Left cardiac atrium (tissue), 4 donors: ENCODE measurements at regions not wholly inside any gene's neighbourhood (a gene's known extent, or its start where the extent isn't known, plus 50 kb on each side); places are given as distances from the start of the nearest gene placed in this dataset.
A peak's percentile ranks its signal among the peaks of the same experiment; 100 is the strongest.

Experiments
- ATAC-seq, 2 donors: fragments of 200-7000 bp; cut with Tn5 transposase; one replicate each; pipeline ENCODE4 v1.9.1; 2020; ENCODE audit warnings: mild to moderate bottlenecking in 2 of 2, moderate library complexity in 2 of 2
- DNase-seq: peaks from one replicate; pipeline ENCODE4 v3.0.0-alpha.2; 2020
- intact Hi-C, 2 donors: fragments of 100-400 bp; cut with DNase I; formaldehyde crosslinking; loops; one replicate each; pipeline versions ENCODE4 v1.14.1 to v1.15.1; 2022 to 2023
- donor health status: DM: no; HTN: yes; CAD: no.
- donor health status: DM: no; HTN: yes; CAD: no; lungs with severe emphysema.
- donor health status: DM: yes; HTN: yes; CAD: no.
- donor health status: Dilated cardiomyopathy.

DNA sequence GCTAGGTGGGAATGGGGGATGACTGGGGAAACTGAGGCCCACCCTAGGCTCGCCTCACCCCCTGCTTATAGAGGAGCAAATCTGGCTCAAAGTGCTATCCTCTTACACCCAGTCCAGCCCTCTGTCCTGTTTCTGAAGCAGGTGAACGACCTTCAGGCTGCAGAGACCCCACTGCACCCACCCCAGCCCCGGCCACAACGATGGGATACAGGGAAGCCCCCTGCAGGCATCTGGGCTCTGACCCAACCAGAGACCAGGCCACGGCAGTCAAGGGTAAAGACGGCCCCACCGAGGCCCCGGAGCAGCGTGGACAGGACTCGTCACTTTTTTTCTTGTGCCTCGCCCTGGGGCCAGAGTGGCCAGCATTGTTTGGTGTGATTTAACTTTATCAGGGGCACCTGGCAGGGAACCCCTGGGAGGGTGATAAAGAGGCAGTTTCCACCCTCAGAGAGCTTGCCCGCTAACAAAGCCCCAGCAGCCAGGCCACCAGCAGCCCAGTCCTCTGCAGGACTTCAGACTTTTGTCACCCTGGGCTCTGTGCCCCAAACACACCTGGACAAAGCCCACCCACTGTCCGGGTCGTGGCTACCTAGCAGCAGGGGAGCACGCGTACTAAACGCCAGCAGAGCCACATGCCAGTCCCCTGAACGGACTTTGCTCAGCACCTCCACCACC is 612.6 kb downstream of the TBC1D22A start:
- intact Hi-C loops: no loop called here
- no peak for ATAC-seq
- DNase-seq: no peak

DNA sequence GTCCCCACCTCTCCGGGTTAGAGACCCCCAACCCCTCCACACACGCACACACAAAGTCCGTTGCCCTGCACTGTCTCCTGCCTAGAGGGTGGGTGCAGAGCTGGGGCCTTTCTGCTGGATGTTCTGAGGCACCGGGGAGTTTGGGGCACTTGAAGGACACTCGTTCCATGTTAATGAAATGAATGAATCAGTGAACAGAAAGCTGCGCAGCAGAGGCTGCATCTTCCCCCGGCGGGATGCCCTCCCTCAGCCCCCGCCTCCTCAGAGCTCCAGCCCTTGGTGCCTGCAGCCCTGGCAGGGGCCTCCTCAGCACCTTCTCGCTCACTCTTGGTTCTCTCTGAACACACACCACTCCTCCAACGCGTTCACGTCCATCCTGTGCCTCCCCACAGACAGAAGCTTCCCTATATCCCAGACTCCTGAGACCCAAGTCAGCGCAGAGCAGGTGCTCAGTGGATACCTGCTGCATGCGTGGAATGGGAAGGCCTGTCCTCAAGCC is 611.9 kb downstream of the TBC1D22A start:
- intact Hi-C loops: no loop called here
- ATAC-seq (no peak), DNase-seq (no peak)

DNA sequence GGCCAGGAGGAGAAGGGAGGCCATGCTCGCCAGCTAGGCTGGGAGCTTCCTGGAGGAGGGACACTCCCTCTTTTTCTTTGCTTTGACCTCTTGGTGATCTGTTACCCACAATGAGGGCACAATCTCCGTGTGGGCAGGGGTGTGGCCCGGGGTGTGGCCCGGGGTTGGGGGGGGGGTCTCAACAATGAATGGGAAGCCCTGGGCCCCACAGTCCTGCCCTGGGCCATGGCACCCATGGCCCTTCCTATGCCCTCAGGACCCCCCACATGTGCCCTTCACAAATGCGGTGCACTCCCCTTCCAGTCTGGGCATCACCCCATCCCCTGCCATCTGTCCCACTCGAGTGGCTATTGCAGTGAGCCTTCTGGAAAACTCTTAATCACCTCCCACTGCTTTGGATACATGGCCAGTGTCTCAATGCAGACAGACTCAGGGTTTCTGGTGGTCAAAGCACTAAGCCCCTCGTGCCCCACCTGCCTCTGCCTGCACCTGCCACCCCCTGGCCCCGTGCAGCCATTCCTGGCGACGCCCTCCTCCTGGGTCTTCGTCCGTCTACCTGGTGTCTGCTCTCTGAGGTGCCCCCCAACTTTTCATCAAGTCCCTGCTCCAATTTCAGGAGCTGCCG is 611.3 kb downstream of the TBC1D22A start:
- ATAC-seq (no peak), DNase-seq (no peak)
- intact Hi-C loops: no loop called here

DNA sequence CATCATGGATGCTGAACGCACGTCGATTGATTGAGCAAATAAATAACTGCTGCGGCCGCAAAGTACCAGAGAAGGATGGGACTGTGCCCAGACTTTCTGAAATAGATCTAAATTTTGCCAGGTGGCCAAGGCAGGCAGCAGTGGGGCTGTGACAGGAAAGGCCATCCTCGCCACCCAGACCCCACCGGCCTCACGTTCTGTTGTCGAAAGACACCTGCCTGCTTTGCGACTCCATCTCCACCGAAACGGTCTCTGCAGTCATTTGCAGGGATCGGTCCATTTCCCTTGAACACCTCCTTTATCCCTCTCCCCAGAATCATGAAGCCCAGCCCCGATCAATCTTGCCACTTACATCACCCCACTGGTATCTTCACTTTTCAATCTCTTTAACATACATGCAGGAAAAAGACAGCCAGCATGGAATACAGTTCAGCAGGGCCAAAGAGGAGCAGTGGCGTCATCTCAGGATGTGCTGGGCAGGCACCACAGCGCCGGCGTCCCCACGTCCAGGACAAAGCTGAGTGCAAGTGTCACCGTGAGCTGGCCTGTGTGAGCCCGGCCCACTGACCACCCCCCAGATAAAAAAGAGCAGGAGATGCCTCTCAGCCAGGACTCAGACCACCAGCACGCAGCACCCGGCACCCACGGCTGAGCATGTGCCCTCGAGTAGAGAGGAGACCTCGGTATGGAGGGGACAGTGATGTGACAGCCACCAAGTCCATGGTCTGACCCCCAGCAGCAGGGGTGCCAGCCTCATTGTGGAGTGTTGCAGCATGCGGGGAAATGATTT is 610.3 kb downstream of the TBC1D22A start:
- intact Hi-C loops: no loop called here
- DNase-seq (no peak), ATAC-seq (no peak)

DNA sequence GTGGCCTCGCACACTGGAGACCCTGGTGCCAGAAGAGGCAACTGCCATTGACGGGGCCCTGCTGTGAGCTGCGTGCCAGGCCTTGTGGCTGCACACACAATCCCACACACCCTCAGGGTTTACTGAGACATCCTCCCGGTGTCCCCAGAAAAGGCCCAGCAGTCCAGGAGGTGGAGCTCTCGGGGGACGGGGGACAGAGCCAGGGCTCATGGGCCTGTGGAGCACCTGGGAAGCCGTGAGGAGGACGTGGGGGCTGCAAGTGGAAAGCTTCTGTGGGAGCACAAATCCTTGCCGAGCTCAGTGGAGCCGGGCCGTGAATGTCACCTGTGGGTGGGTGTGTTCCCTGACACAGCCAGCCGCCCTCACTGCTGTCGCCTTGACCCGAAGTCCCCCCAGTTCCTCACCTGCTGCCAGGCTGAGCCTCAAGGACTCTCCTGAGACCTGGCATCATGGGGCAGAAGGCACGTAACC is 609.7 kb downstream of the TBC1D22A start:
- ATAC-seq (no peak), DNase-seq (no peak)
- intact Hi-C loops: no loop called here

DNA sequence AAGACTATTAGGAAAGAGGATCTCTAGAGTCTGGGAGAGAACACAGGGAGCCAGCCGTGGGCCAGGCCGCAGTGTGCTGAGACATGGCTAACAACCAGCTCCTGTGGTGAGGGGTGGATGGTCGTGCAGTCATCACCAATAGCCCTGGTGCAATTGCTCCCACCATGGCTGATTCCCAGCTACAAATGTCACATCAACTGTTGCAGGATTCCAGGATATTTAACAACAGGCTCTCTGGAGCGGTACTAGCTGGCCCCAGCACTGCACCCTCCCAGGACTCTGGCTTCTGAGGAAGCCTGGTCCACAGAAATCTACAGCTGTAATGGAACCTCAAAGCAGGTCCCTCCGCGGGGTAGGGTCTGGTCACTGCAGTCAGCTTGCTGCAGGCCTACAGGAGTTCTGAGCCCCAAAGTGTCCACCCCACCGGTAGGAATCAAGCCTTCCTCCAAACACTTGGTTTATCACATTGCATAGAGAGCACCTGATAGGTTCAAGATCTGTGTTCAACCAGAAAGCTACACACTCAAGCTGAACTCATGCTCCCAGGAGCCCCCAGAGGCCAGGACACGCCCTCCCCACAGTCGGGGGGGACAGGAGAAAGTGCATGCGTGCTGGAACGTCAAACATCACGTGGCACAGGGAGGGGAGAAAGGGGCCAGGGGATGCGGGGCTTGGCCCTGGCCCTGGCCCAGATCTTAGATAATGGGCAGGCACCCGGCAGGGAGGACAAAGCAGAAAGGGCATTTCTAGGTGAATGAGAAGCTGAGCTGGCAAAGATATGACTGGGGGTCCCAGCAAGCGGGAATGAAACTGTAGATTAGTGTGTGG is 609.0 kb downstream of the TBC1D22A start:
- DNase-seq: no peak
- ATAC-seq: no peak
- intact Hi-C loops: no loop called here

DNA sequence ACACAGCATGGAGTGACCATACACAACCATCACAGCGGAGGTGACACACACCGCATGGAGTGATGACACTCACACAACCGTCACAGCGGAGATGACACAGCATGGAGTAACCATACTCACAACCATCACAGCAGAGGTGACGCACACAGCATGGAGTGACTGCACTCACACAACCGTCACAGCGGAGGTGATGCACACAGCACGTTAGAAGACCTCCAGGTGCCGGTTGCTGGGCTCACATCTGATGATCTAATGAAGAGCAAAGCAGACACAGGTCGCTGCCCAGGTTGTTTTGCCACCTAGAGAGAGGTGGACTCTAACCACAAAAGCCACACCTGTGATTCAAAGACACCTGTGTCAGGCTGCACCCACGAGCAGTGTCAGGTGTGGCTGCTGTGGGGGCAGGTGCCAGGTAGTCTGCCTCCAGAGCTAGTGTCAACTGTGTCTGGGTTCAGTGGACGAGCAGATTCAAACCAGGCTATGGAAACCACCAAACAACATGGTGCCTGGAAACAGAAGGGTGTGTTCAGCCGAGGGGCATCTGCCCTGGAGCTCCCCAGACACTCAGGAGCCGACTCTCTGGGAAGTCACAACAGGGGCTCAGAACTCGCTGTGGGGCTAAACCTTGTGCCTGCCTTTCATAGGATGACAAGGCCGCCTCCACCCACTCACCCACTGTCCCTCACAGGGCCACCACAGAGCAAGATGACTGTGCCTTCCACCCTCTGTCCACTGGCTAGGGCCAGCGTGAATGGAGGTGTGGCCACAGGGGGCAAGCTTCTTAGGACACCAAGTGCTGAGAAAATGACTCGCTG is 608.2 kb downstream of the TBC1D22A start:
- intact Hi-C loops: no loop called here
- no peak for ATAC-seq

DNA sequence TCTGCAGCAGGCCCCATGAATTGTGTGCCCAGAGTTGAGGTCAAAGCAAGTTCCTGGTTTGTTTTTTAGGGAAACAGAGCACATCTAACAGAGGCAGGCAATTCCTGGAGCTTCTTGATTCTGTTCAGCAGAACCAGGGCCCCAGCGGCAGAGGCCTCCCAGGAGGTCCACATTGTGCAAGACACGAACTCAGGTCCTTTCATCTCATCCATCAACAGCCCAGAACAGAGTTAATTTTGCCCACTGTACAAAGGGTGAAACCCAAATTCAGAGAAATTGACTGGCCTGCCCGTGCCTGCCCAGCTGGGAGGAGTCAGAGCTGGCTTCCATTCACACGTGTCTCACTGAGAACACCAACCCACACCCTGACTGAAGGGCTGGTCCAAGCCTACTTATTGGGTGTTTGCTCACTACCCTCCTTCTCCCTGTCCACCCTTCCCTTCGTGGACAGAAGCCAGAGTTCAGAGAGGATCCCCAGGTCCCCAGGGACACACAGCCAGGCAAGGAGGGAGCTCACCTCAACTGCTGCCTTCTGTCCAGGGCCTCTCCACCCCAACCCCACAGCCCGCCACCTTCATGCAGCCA is 607.1 kb downstream of the TBC1D22A start:
- no peak for DNase-seq
- intact Hi-C loops: no loop called here
- ATAC-seq: peak in 1 of 2 donors; percentile 34

More for the DNA sequence above, 608.2 kb downstream of the TBC1D22A start:
- DNase-seq: no peak

DNA sequence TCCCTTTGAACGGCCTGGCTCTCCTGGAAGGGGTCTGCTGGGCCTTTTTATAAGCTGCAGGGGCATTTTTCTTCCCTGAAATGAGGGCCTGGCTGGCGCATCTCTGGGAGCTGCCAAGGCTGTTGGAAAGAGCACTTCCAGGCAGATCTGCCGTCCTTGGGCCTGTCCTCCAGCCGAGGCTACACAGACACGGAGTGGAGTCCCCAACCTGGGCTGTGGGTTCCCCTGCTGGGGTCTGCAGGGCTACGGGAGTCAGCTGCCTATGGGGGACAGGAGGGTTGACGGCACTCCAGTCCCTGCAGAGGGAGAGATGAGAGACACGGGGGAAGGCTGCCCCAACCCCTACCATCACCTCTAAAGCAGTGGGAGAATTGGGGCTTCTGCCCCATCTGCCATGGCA is 606.6 kb downstream of the TBC1D22A start:
- intact Hi-C loops: no loop called here
- no peak for DNase-seq
- ATAC-seq: no peak

DNA sequence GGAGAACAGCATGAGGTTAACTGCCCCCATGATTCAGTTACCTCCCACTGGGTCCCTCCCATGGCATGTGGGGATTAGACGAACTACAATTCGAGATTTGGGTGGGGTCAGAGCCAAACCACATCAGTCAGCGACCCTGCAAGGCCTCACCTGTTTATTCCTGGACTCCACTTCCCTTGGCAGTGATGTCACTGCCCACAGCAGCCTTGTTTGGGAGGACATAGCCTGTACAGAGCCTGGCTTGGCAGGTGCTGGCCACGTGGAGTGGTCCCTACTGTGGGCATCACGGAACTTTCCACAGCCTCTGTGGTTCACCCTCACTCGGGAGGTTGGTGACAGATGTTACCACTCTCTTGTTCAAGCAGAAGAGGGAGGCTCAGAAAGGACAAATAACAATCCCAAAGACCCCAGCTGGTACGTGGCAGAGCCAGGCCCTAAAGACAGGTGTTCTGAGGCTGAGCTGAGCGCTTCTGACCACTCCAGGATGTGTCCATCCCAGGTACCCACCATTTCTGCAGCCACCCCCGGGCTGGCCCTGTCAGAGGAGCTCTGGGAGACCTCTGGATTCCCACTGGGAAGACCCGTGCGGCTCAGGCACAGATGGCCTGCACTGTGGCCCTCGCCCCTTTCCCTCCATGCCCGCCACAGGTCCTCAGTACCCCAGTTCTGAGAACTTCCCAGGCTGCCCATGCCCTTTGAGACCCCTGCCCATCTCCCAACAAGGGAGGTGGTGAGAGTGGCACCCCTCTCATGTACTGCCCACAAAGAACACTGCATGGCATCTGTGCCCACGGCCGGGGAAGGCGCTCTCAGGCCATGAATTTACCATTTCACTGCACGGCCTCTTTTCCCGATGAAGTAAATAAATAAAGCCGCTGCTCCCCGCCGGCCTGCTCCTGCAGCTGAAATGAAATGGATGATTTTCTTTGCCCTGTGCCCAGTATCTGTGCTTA is 605.8 kb downstream of the TBC1D22A start:
- ATAC-seq: no peak
- no peak for DNase-seq
- intact Hi-C loops: no loop called here

DNA sequence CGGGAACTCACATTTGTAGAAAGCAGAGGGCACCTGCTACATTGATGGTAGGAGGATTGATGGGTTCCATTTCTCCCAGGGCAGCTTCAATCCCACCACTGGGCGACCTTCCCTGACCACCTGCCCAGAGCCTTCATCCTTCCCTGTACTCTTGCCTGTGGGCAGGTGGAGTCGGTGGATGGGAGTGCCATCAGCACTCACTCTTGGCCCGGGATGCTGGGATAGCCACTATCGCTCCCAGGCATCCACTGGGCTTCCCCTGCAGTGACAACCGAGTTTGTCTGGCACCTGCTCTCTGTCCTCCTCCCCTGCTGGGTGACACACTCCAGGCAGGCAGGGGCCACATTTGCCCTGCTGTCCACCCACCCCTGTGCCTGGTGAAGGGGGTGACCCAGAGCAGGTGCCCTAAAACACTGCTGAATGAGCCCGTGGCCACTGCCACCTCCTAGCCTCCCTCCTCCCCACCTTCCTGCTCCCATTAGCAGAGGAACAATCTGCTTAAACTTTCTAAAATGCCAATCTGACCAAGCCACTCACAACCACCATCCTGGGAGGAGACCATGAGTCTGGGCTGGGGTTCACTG is 604.7 kb downstream of the TBC1D22A start:
- DNase-seq (no peak), ATAC-seq (no peak)
- intact Hi-C loops: no loop called here

DNA sequence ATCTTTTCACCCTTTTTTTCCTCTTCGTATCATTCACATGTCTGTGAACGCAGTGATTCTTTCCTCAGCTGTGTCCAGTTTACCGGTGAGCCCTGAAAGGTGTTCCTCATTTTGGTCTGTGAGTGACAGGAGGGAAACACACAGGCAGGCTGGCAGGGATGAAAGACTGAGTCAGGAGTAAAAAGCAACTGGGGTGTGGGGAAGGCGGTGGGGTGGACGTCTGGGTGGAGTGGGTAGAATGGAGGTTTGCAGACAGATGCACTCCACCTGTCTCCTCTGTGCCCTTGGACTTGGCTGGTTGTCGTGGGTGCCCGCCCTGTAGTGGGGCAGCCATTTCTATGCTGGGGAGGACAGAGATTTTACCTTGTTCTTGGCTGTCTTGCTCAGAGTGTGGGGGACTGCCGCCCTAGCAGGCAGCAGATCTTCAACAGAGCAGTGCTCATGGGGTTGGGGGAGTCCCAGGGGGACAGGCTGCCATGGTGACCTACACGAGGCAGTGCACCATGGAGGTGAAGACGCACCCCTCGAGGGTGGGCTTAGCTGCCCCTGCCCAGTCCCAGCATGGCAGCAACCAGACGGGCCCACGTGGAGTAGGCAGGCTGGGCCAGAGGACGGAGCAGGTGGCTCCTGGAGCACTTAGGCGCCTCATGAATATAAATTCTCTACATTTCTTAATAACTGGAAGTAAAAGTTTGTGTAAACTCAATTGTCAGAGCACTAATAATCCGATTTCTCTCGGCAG is 603.7 kb downstream of the TBC1D22A start:
- no peak for ATAC-seq

DNA sequence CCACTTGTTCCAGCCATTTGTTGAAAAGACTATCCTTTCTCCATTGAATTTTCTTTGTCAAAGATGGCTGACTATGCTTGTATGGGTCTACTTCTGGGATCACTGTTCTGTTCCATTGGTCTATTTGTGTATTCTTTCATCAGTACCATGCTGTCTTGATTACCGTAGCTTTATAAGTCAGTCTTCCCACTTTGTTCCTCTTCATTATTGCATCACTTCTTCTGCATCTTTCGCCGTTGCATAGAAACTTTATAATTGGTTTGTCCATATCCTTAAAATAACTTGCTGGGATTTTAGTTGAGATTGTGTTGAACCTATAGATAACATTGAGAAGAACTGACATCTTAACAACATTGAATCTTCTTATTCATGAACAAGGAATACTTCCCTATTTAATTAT is 598.8 kb downstream of the TBC1D22A start:
- DNase-seq (no peak), ATAC-seq (no peak)
- intact Hi-C loops: no loop called here

More for the DNA sequence above, 603.7 kb downstream of the TBC1D22A start:
- no peak for DNase-seq
- intact Hi-C loops: no loop called here

DNA sequence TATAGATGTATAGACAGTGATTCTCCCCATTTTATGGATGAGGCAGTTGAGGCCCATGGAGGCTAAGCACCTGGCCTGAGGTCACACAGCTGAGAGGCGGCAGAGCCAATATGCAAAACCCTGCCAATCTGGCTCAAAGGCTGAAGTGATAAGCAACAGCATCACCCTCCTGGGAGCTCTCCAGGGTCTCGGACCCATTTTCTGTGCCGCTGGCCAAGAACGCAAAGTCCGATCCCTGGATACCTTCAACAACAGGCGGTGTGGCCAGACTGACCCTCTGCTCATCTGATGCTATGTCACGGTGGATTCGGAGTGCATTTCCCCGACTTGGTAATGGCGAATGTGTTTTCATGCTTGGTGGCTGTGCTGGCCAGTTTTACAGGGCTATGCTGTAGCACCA is 595.0 kb downstream of the TBC1D22A start:
- intact Hi-C loops: no loop called here
- no peak for ATAC-seq

DNA sequence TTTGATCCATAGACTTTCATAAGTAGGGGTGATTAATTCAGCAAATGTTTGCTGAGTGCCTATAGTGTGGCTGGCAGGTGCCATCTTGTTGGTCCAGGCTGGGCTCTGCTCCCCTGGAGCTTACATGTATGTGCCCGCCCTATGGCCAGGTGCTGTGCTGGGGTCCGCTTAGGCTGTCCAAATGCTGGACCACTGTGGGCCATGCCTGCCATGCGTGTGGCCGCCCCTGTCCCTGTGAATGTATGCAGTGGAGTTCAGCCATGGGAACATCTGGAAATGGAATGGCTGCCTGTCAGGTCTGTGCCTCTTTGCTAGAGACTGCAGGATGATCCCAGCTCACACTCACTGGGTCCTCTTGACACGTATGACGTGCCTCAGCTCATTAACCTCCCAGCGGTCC is 594.6 kb downstream of the TBC1D22A start:
- intact Hi-C loops: no loop called here
- ATAC-seq (no peak), DNase-seq (no peak)

More for the DNA sequence above, 595.0 kb downstream of the TBC1D22A start:
- no peak for DNase-seq

DNA sequence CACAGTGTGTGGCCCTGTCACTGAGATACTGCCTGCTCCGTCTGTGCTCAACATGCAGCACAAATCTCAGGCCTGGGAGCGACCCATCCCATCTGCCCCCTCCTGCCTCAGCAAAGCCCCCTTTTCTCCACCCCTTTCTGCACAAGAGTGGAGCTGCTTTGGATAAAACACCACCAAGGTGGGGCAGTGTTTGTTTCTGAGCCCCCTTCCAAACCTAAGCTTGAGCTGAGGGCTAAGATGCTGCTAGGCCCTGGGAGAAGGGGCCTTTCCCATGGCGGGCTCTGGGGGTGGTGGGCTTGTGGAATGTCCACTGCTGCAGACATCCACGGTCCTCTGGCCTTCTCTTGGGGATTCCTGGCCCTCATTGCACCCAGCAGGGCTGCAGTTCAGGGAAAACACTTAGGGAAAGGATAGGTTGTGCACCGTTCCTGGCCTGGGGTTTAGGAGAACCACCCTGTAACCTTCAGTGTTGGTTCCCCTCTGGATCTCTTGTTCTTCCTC is 594.1 kb downstream of the TBC1D22A start:
- intact Hi-C loops: no loop called here
- DNase-seq (no peak), ATAC-seq (no peak)
